GM18909 (cell line): ENCODE measurements at regions not wholly inside any gene's neighbourhood (a gene's known extent, or its start where the extent isn't known, plus 50 kb on each side); places are given as distances from the start of the nearest gene placed in this dataset.
A peak's percentile ranks its signal among the peaks of the same experiment; 100 is the strongest.

Experiments
- ATAC-seq: cut with Tn5 transposase; IDR thresholded peaks from one replicate; pipeline ENCODE4 v1.9.1; 2021; ENCODE audit warnings: mild to moderate bottlenecking; ENCODE audit not compliant: unreplicated experiment, poor library complexity

DNA sequence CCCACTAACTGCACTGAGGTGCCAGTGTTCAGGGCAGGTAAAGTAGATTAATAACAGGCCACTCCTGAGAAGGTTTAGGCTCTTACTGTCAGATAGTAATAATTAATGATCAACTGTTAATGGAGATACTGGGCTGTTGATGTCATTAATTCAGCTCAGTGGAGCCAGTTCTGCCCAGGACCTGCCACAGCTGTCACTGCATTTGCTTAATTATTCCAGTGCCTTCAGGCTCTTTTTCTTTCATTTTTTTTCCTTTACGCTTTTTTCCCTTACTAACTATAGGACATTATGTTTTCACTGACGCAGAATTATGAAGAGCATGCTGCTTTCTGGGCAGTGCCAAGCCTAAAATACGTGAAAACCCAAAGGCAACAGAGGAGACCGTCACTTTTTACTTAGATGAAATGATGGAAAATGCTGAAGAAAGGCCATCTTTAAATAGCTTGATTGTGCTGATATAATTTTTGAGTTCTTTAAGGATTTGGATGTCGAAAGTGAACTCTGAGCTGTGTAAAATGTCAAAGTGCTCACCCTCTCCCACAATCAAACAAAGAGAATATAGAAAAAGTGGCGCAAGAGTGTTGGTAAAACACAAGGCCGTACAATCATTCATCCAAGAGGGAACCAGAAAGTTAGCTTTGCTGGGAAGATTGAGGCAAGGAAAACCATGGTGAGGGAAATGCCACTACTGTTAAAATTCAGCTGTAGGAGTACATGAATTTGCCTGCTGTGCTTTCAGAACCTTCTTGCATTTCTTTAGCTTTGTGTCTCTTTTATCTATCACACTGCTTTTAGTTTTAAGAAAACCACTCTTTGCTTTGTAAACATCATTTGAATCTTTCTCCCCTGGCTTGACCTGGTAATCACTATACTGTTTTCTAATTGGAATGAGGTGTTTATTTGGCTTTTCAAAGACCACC is 192.0 kb upstream of the ZEB2 start:
- no peak for ATAC-seq

GRCh38 chr2:144711084-144711483 is 191.2 kb upstream of the ZEB2 start:
- ATAC-seq, result no peak

DNA sequence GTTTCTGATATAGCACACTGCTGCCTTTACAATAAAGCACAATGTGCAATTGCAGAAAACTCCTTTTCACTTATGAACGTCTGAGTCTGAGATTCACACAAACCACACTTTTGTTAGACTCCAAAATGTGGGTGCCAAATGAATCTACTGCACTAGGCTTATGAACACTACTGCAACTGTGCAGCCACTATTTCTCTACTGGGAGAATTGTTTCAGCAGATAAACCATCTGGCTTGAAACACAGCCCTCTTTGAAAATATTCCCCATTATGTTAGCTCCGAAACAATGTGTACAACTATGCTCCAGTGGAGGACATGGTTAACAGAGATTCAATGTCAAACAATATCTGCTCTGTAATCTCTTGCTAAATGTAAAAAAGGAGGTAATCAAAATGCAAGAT is 188.7 kb upstream of the ZEB2 start:
- no peak for ATAC-seq

GRCh38 chr2:144707736-144708326 is 187.9 kb upstream of the ZEB2 start:
- ATAC-seq, result no peak

GRCh38 chr2:144706647-144707046 is 186.7 kb upstream of the ZEB2 start:
- no peak for ATAC-seq

DNA sequence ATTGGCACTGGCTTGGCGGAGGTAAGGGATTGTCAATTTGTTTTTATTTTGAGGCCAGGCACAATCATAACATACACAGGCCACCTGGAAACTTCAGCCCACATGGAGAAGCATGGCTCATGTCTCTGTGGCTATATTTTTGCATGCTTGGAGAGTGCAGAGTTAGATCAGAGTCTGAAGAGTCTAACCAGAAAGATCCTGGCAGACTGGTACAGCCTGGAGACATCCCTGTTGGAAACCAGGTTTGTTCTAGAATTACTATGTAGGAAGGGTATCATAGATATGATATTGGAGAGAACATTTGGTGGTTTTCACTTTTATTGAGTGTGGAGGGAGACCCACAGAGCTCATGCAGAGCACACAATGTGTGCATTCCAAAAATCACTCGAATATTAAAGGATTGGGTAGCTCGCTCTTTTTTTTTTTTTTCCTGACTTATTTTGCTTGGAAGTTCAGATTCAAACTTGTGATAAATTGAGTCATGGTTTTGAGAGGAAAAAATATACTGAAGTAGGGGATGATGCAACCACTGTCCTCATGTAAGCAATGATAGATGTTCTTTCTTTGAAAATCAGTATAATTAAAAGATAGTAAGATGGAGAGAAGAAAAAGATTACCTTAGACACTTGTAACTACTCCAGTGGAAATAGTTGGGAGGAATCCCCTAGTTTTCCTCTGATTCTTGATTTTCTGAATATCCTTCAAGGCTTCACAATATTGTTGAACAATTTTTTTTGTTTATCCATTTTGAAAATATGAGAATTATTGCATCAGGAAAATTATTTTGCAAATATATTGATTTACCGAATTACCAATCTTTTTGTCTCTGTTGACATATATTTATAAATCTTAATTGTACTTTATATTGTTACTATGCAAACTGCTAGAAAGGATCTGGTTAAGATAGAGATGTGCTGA is 185.7 kb upstream of the ZEB2 start:
- no peak for ATAC-seq

GRCh38 chr2:144704709-144705095 is 184.8 kb upstream of the ZEB2 start:
- no peak for ATAC-seq

- peak; percentile 64 for ATAC-seq
Measured at GRCh38 chr2:144703852-144704708, 184.2 kb upstream of the ZEB2 start.

- no peak for ATAC-seq
Measured at GRCh38 chr2:144702051-144702450, 182.1 kb upstream of the ZEB2 start.

- no peak for ATAC-seq
Measured at GRCh38 chr2:144701259-144701658, 181.3 kb upstream of the ZEB2 start.

- no peak for ATAC-seq
Measured at GRCh38 chr2:144698156-144698555, 178.2 kb upstream of the ZEB2 start.

- no peak for ATAC-seq
Measured at GRCh38 chr2:144695657-144696056, 175.7 kb upstream of the ZEB2 start.

- no peak for ATAC-seq
Measured at GRCh38 chr2:144694456-144694855, 174.5 kb upstream of the ZEB2 start.

DNA sequence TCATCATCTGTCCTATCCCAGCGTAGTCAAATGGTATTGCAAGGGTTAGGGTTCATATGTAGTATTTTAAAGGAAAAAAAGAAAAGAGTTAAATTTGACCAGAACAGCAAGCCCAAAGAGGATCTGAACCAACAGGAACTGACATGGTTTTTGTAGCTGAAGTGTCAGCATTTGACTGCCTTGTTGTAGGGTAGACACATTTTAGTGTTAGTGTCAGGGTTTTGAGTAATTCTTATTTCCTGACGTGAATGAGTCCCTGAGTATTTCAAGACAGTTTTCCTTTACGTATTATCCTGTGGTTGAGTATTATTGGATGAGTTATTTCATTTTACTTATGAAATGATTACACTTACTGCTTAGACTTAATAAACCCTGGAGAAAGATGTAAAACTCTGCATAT is 173.3 kb upstream of the ZEB2 start:
- ATAC-seq, result no peak

GRCh38 chr2:144692661-144693060 is 172.7 kb upstream of the ZEB2 start:
- no peak for ATAC-seq

- ATAC-seq, result no peak
Measured at GRCh38 chr2:144690771-144691170, 170.9 kb upstream of the ZEB2 start.

DNA sequence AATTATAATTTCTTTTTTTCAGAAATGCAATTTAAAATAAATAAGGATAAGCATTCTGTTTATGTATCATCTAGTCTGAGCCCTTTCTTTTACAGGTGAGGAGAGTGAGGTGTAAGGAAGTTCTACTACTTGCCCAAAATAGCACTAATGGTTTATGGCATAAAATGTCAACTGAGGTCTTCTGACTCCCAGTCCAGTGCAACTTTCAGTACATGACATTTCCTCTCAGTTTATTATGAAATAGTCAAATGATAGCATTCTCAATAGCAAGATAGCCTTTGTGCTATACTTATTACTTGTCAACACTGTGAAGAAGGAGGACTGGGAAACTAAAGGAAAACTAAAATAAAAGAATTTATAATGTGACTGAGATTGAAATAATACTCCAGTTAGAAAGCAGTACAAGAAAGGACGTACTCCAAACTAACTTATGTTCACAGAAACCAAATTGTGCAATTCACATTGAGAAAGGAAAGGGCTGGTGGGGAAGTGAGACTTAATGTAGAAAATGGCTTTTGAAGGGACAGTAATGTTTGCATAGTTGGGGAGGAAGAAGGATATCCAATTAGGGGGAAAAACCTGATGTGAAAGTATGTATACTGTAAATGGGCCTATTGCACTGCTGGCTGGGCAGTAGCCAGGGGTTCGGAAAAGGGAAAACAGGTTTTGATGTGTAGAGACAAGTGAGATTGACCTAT is 166.7 kb upstream of the ZEB2 start:
- no peak for ATAC-seq

DNA sequence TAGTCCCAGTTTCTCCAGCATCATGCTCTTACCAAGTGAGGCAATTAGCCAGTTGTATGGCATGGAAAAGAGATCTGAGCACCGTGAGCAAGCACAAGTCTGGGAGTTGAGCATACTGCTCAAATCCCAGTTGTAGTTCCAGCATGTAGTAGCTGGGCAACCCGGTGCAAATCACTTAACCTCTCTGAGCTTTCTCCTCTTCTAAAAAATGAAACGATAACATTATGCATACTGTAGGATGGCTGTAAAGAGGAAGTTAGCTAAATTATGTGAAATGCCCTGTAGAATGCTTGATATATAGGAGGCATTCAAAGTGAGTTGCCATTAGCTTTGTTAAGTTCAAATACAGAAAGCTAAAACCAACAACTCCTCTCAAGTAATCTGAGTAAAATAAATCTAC is 164.0 kb upstream of the ZEB2 start:
- no peak for ATAC-seq

DNA sequence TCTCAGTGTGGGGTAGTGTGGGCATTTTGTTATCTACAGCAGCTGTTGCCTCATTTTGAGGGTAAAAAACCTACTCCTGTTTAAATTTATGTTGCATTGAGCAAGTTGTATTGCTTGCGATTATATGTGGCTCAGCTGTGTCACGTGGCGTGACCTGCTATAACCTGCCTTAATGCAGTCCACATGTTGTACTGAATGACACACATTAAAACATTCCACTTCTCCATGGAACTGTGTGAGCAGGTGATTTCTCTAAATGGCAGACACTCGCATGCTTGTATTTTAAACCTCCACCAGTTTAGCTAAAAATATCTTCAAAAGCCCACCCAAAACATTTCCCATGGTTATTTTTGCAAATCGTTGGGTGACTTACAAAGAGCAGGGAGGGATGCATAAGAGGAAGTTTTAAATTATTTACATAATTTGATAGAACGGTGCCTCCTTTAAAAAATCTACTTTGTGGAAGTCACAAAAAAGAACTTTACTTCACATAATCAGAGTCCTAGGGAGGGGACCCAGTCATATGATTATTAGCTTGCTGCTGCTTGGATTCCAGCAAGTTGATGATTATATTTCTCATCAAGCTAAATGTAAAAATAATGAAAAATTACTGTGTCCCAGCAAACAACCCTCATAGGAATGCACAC is 163.3 kb upstream of the ZEB2 start:
- ATAC-seq, result no peak
